HG02884 (cell line): ENCODE measurements at regions not wholly inside any gene's neighbourhood (a gene's known extent, or its start where the extent isn't known, plus 50 kb on each side); places are given as distances from the start of the nearest gene placed in this dataset.

Source experiments
- ATAC-seq: cut with Tn5 transposase; IDR thresholded peaks from one replicate; pipeline ENCODE4 v1.9.1; 2021; ENCODE audit warnings: mild to moderate bottlenecking, moderate library complexity; ENCODE audit not compliant: unreplicated experiment

DNA sequence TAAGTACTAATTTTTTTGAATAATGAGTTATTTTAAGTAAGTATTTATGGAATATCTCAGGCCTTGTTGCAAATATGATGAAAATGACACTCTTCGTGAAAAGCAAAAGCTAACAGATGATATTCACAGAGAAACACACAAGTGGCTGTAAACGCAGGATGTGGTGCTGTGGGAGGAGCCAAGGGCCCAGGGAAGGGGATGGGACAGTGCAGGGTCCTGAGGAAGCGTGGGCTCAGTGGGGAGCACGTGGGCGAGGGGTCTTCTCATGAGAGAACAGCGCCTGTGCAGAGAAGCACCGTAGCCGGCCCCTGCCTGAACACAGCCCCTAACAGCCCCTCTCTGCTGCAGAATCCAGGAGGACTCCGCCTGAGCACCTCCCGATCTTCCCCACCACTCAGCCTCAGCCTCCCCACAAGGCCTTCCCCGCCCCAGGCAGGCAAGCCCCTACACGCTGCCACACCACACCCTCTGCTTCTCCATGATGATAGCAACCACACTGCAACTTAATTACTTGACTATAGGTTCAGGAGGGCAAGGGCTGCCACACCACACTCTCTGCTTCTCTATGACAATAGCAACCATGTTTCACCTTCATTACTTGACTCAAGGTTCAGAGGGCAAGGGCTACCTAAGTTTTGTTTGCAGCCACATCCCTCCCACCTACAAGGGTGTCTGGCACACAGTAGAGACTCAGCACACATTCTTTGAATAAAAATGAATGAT, 152.6 kb upstream of the RNF32 start:
- no peak for ATAC-seq

DNA sequence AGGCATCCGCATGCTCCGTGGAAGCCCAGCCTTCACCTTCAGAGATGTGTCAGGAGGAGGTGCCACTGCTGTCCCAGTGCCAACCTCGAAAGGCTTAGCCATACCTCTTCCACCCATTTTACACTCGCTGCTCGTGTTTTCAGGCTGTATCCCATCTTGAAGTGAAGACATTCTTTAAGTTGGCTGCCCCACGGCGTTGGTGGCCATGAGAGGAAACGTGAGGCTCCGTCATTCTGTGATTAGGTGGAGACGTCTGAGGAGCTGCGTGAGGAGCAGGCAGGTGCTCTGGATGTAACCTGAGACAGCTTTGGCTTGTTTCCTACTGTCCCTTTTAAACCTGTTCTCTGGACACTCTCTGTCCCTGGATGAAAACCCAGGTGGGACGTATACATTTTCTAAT, 159.9 kb upstream of the RNF32 start:
- ATAC-seq = no peak

DNA sequence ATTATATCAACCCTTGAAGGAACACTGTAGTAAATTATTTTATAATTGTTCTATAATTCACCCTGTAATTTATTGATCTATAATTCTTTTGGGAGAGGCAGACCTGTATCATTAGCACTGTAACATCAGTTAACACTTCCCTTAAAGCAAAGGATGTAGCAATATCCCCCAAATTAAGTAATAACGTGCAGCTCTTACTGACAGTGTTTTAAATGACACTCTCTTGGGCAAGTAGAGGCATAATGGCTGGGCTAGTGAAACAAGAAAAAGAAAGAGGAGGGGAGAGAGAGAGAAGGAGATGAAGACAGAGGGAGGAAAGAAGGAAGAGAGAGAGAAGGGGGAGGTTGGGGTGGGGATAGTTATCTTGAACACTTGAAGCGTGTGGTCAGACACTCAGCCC, 161.0 kb upstream of the RNF32 start:
- no peak for ATAC-seq

GRCh38 chr7:156478486-156478885, 162.1 kb upstream of the RNF32 start:
- ATAC-seq = no peak

DNA sequence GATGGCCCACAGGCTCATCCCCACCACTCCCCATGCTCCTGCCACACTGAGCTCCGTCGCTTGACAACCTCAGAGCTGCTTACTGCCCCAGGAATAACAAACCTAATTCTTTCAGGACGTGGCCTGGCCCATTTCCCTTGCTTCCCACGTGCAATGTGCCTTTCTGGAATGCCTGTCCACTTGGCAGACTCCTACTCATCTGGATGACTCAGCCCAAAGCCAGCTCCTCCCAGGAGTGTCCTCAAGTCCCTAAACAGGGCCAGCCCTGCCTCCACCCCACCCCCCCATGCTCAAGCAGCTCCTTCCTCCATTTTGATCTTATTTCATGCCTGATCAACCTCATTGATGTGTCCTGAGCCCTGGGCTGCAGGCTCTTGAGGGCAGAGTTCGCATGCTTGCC, 164.9 kb upstream of the RNF32 start:
- ATAC-seq = no peak

GRCh38 chr7:156475179-156475578, 165.4 kb upstream of the RNF32 start:
- no peak for ATAC-seq

GRCh38 chr7:156474241-156474743, 166.3 kb upstream of the RNF32 start:
- ATAC-seq = no peak

GRCh38 chr7:156473476-156474240, 166.9 kb upstream of the RNF32 start:
- no peak for ATAC-seq

GRCh38 chr7:156472267-156472666, 168.3 kb upstream of the RNF32 start:
- ATAC-seq = no peak

DNA sequence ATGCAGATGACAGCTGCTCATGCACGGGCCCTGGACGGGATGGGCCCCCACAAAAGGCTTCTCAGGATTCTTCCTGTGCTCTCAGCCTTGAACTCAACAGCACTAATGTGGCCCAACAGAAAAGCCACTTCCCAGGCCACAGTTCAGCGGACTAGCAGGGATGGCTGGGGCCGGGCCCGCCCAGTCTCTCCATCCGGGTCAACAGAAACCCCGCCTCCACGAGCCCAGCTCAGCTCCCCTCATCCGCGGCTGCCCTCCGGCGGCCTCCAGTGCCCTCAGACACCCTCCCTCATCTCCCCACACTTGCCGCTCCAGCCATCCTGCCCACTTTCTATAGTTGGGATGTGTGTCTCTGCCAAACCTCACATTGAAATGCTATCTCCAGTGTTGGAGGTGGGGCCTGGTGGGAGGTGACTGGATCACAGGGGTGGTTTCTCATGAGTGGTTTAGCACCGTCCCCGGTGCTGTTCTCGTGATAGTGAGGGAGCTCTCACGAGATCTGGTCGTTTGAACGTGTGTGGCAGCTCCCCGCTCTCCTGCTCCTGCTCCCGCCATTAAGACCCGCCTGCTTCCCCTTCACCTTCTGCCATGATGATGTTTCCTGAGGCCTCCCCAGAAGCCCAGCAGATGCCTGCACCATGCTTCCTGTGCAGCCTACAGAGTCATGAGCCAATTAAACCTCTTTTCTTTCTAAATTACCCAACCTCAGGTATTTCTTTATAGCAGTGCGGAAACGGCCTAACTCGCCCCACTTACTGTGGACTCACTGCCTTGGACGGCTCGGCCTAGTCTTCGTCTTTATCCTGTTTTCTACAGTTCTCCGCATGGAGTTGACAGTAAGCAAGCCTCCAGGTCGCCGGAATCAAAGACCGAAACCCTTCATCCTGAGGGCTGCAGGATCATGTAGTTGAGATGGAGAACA, 169.9 kb upstream of the RNF32 start:
- ATAC-seq = no peak

- ATAC-seq = no peak
Observed at GRCh38 chr7:156466955-156467625, 173.5 kb upstream of the RNF32 start.

- no peak for ATAC-seq
Observed at GRCh38 chr7:156466272-156466671, 174.3 kb upstream of the RNF32 start.

DNA sequence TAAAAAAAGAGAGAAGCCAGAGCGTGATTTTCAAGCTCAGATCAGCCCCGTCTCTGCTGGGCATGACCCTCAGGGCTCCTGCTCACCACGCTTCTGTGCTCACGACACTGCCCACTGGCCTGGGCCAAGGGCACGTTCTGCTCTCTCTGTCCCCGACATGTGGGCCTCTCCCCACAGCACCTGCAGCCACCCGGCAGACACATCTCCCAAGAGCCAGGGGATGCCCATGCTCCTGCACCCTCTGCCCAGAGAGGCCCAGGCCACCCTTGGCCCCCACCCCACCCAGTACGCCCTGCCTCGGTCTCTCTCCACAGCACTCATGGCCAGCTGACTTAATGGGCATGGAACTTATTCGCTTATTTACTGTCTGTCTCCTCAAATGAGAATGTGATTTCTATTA, 175.4 kb upstream of the RNF32 start:
- no peak for ATAC-seq

DNA sequence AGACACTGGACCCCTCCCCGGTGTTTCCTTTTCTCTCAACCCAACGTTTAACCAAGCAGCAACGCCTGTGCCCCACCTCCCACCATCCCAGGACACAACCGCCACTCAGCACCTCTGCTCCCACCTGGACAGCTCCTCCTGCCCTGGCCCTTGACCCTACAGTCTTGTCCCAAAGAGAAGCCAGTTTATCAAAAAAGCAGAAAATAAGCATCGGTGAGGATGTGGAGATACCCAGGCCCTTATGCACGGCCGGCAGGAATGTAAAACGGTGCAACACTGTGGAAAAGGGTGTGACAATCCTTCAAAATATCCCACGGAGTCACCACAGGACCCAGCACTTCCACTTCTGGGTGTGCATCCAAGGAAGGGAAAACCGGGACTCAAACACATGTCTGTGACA, 176.2 kb upstream of the RNF32 start:
- no peak for ATAC-seq

DNA sequence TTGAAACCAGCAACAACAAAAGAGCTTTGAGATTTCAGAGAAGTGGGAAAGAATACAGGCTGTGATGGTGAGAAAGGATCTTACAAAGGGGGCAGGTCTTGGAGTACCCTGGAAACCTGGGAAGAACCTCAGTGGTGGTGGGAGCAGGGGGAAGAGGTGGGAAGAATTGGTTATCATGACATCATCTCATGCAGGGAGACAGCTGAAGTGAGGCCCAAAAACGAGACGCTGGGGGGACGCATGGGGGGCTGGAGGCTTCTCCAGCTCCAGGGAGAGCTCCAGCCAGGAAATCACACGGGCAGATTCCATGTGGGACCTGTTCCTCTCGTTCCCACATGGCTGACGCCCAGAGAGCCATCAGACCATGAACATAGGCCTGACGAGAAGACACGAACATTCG, 177.3 kb upstream of the RNF32 start:
- ATAC-seq = no peak

GRCh38 chr7:156461881-156462665, 178.5 kb upstream of the RNF32 start:
- no peak for ATAC-seq

DNA sequence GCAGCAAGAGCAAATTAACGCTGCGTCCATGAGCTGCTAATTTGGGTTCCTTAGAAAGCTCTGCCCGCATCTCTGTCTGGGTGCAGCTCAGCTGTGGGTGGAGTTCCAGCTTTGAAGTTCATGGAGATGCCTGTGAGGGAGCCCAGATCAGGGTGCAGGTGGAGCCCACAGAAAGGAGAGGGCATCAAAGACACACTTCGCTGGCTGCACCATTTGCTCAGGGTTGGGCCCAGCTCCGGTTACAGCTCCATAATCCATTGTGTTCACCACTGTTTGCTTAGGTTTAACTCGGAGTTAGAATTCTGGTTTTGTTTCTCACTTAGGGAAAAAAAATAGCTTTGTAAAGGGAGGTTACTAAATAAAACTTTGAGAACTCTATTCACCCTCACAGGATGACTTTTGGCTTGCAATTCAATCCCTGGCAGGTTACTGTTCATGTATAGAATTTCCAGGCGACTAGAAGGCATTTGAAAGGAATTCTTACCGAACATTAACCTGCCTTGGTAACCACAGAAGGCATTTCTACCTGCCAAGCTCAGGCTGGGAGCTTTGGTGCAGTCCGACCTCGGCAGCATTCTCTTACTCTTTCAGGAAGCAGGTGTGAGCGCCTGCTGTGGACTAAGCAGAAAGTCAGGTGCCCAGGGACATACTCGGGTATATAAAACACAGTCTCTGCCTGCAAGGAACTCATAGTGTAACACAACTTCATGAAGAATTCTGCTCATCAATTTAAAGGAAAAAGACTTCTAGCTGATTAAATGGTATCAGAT, 179.5 kb upstream of the RNF32 start:
- ATAC-seq = no peak

DNA sequence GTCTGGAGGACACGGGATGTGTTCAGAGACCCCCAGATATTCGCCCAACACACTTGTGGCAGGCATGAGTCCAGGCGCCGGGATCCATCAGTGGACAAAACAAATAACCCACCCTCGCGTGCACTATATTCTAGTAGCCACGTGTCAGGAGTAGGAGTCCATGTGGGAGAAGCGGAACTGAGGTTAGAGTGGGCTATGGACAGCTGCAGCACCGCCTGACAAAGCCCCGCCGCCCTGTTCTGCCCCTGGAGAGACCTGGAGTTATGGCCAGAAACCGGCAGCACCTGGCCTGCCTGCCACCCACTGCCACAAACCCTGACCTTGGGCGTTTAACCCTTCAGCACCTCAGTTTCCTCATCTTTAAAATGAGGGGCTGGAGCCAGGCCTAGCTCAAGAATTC, 181.0 kb upstream of the RNF32 start:
- no peak for ATAC-seq

- ATAC-seq = no peak
Observed at GRCh38 chr7:156459067-156459466, 181.5 kb upstream of the RNF32 start.
